ENCODE measurements at regions not wholly inside any gene's neighbourhood (a gene's known extent, or its start where the extent isn't known, plus 50 kb on each side); places are given as distances from the start of the nearest gene placed in this dataset.

GRCh38 chr17:77858291-77859034, 100.0 kb upstream of the TNRC6C start:
- Mint-ChIP-seq H3K36me3 (ENCODE audit: low read depth) (no peaks in the 10 kb centered on the region), H3K9me3 (no peaks in the 10 kb centered on the region), H3K27me3 (no peaks in the 10 kb centered on the region), H3K4me3 (no peak overlapping the region), H3K27ac (no peak overlapping the region), H3K4me1 (ENCODE audit: low read depth) (peaks cover 2% of the 10 kb centered on the region)
- H3K27me3 ChIP-seq (ENCODE audit: control insufficient read depth in 1 of 2, insufficient read depth in 2 of 2, low read length in 2 of 2), result no peaks in the 10 kb centered on the region
- TF ChIP-seq CTCF (IDR thresholded peaks at IDR 0.05), result no peak
- no peaks in the 10 kb centered on the region for H3K36me3 ChIP-seq (ENCODE audit: insufficient read depth, low read length)
- DNase-seq (no peak), ATAC-seq (ENCODE audit: poor library complexity) (no peak)
- CTCF ChIA-PET, result interaction anchor here (0.6 kb wide), 1 partner anchor 1152 kb away, joined by 3 read pairs; no protein-coding TSS in a partner anchor
- intact Hi-C loops (cut with DNase I, micrococcal nuclease), result no loop called here
- no peaks in the 10 kb centered on the region for H3K9me3 ChIP-seq (ENCODE audit: control insufficient read depth in 1 of 2, insufficient read depth in 1 of 2, low read length in 2 of 2)
- POLR2A ChIA-PET, result interaction anchor here (0.8 kb wide), 1 partner anchor 100 kb away, joined by 3 read pairs; the partner anchor contains the start of gene TNRC6C
- H3K4me3 ChIP-seq (ENCODE audit: low read length), result no peak overlapping the region
- H3K4me1 ChIP-seq (ENCODE audit: insufficient read depth, low read length), result peaks cover 18% of the 10 kb centered on the region
- H3K27ac ChIP-seq (ENCODE audit: low read depth in 1 of 2, low read length in 2 of 2), result no peak overlapping the region

- Histone ChIP-seq H3K27ac (ENCODE audit: low read depth in 1 of 2, low read length in 2 of 2) (no peak overlapping the region), H3K36me3 (ENCODE audit: insufficient read depth, low read length) (no peaks in the 10 kb centered on the region), H3K4me1 (ENCODE audit: insufficient read depth, low read length) (peaks cover 26% of the 10 kb centered on the region), H3K27me3 (ENCODE audit: control insufficient read depth in 1 of 2, insufficient read depth in 2 of 2, low read length in 2 of 2) (no peaks in the 10 kb centered on the region), H3K9me3 (ENCODE audit: control insufficient read depth in 1 of 2, insufficient read depth in 1 of 2, low read length in 2 of 2) (no peaks in the 10 kb centered on the region), H3K4me3 (ENCODE audit: low read length) (no peak overlapping the region)
- Mint-ChIP-seq H3K9me3 (no peaks in the 10 kb centered on the region), H3K4me3 (no peak overlapping the region), H3K27ac (no peak overlapping the region), H3K27me3 (no peaks in the 10 kb centered on the region), H3K4me1 (ENCODE audit: low read depth) (peaks cover 5% of the 10 kb centered on the region), H3K36me3 (ENCODE audit: low read depth) (no peaks in the 10 kb centered on the region)
- intact Hi-C loops (cut with DNase I, micrococcal nuclease), result no loop called here
- ATAC-seq (ENCODE audit: poor library complexity) (no peak), DNase-seq (no peak)
- ChIA-PET POLR2A (interaction anchor here (0.6 to 0.8 kb wide), 3 partner anchors 18 to 202 kb away, joined by 3 read pairs; partner anchors contain the start of gene TNRC6C), CTCF (interaction anchor here (0.6 kb wide), 1 partner anchor 1152 kb away, joined by 3 read pairs; no protein-coding TSS in a partner anchor)
- TF ChIP-seq CTCF (IDR thresholded peaks at IDR 0.05), result no peak
Observed at GRCh38 chr17:77859035-77859810, 99.3 kb upstream of the TNRC6C start.

GRCh38 chr17:77861133-77861695, 97.3 kb upstream of the TNRC6C start:
- Histone ChIP-seq H3K27ac (ENCODE audit: low read depth in 1 of 2, low read length in 2 of 2) (no peak overlapping the region), H3K36me3 (ENCODE audit: insufficient read depth, low read length) (no peaks in the 10 kb centered on the region), H3K9me3 (ENCODE audit: control insufficient read depth in 1 of 2, insufficient read depth in 1 of 2, low read length in 2 of 2) (no peaks in the 10 kb centered on the region), H3K4me3 (ENCODE audit: low read length) (no peak overlapping the region), H3K27me3 (ENCODE audit: control insufficient read depth in 1 of 2, insufficient read depth in 2 of 2, low read length in 2 of 2) (no peaks in the 10 kb centered on the region), H3K4me1 (ENCODE audit: insufficient read depth, low read length) (peaks cover 30% of the 10 kb centered on the region)
- ATAC-seq (ENCODE audit: poor library complexity) (no peak), DNase-seq (no peak)
- Mint-ChIP-seq H3K9me3 (no peaks in the 10 kb centered on the region), H3K4me3 (no peak overlapping the region), H3K36me3 (ENCODE audit: low read depth) (no peaks in the 10 kb centered on the region), H3K4me1 (ENCODE audit: low read depth) (peaks cover 5% of the 10 kb centered on the region), H3K27ac (no peak overlapping the region), H3K27me3 (no peaks in the 10 kb centered on the region)
- CTCF ChIA-PET, result no interaction called here
- intact Hi-C loops (cut with DNase I, micrococcal nuclease), result no loop called here
- POLR2A ChIA-PET, result no interaction called here
- TF ChIP-seq CTCF (IDR thresholded peaks at IDR 0.05), result no peak
